ENCODE measurements at regions not wholly inside any gene's neighbourhood (a gene's known extent, or its start where the extent isn't known, plus 50 kb on each side); places are given as distances from the start of the nearest gene placed in this dataset.

- H3K27ac ChIP-seq (ENCODE audit: low read depth in 2 of 2, low read length in 2 of 2) = no peak overlapping the region
- no peaks in the 10 kb centered on the region for H3K27me3 ChIP-seq (ENCODE audit: control insufficient read depth in 2 of 2, insufficient read depth in 2 of 2, low read length in 2 of 2)
- no peak overlapping the region for H3K9ac ChIP-seq (ENCODE audit: low read depth in 1 of 2, low read length in 2 of 2)
- no peaks in the 10 kb centered on the region for H3K36me3 ChIP-seq (ENCODE audit: control insufficient read depth in 2 of 2, insufficient read depth in 2 of 2, low read length in 2 of 2)
- no peaks in the 10 kb centered on the region for H3K4me1 ChIP-seq (ENCODE audit: control insufficient read depth in 2 of 2, insufficient read depth in 2 of 2, low read length in 2 of 2)
- H3K9me3 ChIP-seq (ENCODE audit: control insufficient read depth in 2 of 2, low read length in 2 of 2) = no peaks in the 10 kb centered on the region
- no peak overlapping the region for H3K4me3 ChIP-seq (ENCODE audit: low read length in 2 of 2)
These were observed 501.4 kb upstream of the WWC1 start for GRCh38 chr5:167790045-167790444.

GRCh38 chr5:167790462-167791260, 500.8 kb upstream of the WWC1 start:
- no peak overlapping the region for H3K9ac ChIP-seq (ENCODE audit: low read depth in 1 of 2, low read length in 2 of 2)
- no peaks in the 10 kb centered on the region for H3K36me3 ChIP-seq (ENCODE audit: control insufficient read depth in 2 of 2, insufficient read depth in 2 of 2, low read length in 2 of 2)
- no peaks in the 10 kb centered on the region for H3K9me3 ChIP-seq (ENCODE audit: control insufficient read depth in 2 of 2, low read length in 2 of 2)
- H3K27me3 ChIP-seq (ENCODE audit: control insufficient read depth in 2 of 2, insufficient read depth in 2 of 2, low read length in 2 of 2) = no peaks in the 10 kb centered on the region
- H3K4me3 ChIP-seq (ENCODE audit: low read length in 2 of 2) = no peak overlapping the region
- no peak overlapping the region for H3K27ac ChIP-seq (ENCODE audit: low read depth in 2 of 2, low read length in 2 of 2)
- H3K4me1 ChIP-seq (ENCODE audit: control insufficient read depth in 2 of 2, insufficient read depth in 2 of 2, low read length in 2 of 2) = no peaks in the 10 kb centered on the region

- no peak overlapping the region for H3K9ac ChIP-seq (ENCODE audit: low read depth in 1 of 2, low read length in 2 of 2)
- H3K4me3 ChIP-seq (ENCODE audit: low read length in 2 of 2) = no peak overlapping the region
- no peaks in the 10 kb centered on the region for H3K9me3 ChIP-seq (ENCODE audit: control insufficient read depth in 2 of 2, low read length in 2 of 2)
- no peaks in the 10 kb centered on the region for H3K4me1 ChIP-seq (ENCODE audit: control insufficient read depth in 2 of 2, insufficient read depth in 2 of 2, low read length in 2 of 2)
- no peaks in the 10 kb centered on the region for H3K36me3 ChIP-seq (ENCODE audit: control insufficient read depth in 2 of 2, insufficient read depth in 2 of 2, low read length in 2 of 2)
- no peaks in the 10 kb centered on the region for H3K27me3 ChIP-seq (ENCODE audit: control insufficient read depth in 2 of 2, insufficient read depth in 2 of 2, low read length in 2 of 2)
- H3K27ac ChIP-seq (ENCODE audit: low read depth in 2 of 2, low read length in 2 of 2) = no peak overlapping the region
These were observed 498.9 kb upstream of the WWC1 start for GRCh38 chr5:167792514-167792913.

DNA sequence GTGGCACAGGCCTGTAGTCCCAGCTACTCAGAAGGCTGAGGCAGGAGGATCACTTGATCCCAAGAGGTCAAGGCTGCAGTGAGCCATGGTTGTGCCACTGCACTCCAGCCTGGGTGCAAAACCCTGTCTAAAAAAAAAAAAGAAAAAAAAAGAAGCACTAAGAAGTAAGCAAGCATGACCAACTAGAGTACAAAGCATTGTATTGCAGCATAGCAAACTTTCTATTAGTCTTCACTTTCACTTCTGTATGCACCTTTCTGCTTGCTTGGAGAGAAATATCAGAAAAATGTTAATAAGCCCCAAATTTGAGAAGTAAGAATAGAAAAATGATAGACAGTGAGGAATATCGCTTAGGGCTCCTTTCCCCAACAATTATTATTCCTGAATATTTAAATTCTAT, 497.7 kb upstream of the WWC1 start:
- no peaks in the 10 kb centered on the region for H3K27me3 ChIP-seq (ENCODE audit: control insufficient read depth in 2 of 2, insufficient read depth in 2 of 2, low read length in 2 of 2)
- H3K9ac ChIP-seq (ENCODE audit: low read depth in 1 of 2, low read length in 2 of 2) = no peak overlapping the region
- H3K9me3 ChIP-seq (ENCODE audit: control insufficient read depth in 2 of 2, low read length in 2 of 2) = no peaks in the 10 kb centered on the region
- no peak overlapping the region for H3K4me3 ChIP-seq (ENCODE audit: low read length in 2 of 2)
- H3K4me1 ChIP-seq (ENCODE audit: control insufficient read depth in 2 of 2, insufficient read depth in 2 of 2, low read length in 2 of 2) = no peaks in the 10 kb centered on the region
- no peak overlapping the region for H3K27ac ChIP-seq (ENCODE audit: low read depth in 2 of 2, low read length in 2 of 2)
- no peaks in the 10 kb centered on the region for H3K36me3 ChIP-seq (ENCODE audit: control insufficient read depth in 2 of 2, insufficient read depth in 2 of 2, low read length in 2 of 2)

DNA sequence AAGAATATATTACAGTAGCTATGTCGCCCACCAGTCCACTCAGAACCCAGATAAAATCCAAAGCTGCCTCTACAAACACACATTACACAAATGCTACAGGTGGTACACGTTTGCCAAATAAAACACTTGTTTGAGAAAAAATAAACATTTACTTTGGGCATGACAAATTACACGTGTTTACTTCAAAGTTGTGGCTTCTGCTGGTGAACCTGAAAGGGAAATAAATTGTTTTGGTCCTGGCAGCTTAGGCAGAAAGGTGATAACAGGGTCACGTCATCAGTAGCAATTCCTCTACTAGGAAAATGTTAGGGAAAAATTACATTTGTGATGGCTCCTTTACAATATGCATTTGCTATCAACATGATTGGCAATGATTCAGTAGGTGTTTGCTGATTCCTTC, 497.3 kb upstream of the WWC1 start:
- Histone ChIP-seq H3K27me3 (ENCODE audit: control insufficient read depth in 2 of 2, insufficient read depth in 2 of 2, low read length in 2 of 2) (no peaks in the 10 kb centered on the region), H3K4me3 (ENCODE audit: low read length in 2 of 2) (no peak overlapping the region), H3K36me3 (ENCODE audit: control insufficient read depth in 2 of 2, insufficient read depth in 2 of 2, low read length in 2 of 2) (no peaks in the 10 kb centered on the region), H3K9me3 (ENCODE audit: control insufficient read depth in 2 of 2, low read length in 2 of 2) (no peaks in the 10 kb centered on the region), H3K4me1 (ENCODE audit: control insufficient read depth in 2 of 2, insufficient read depth in 2 of 2, low read length in 2 of 2) (no peaks in the 10 kb centered on the region), H3K9ac (ENCODE audit: low read depth in 1 of 2, low read length in 2 of 2) (no peak overlapping the region), H3K27ac (ENCODE audit: low read depth in 2 of 2, low read length in 2 of 2) (no peak overlapping the region)

GRCh38 chr5:167796672-167797071, 494.8 kb upstream of the WWC1 start:
- Histone ChIP-seq H3K27ac (ENCODE audit: low read depth in 2 of 2, low read length in 2 of 2) (no peak overlapping the region), H3K27me3 (ENCODE audit: control insufficient read depth in 2 of 2, insufficient read depth in 2 of 2, low read length in 2 of 2) (no peaks in the 10 kb centered on the region), H3K9me3 (ENCODE audit: control insufficient read depth in 2 of 2, low read length in 2 of 2) (no peaks in the 10 kb centered on the region), H3K9ac (ENCODE audit: low read depth in 1 of 2, low read length in 2 of 2) (no peak overlapping the region), H3K4me3 (ENCODE audit: low read length in 2 of 2) (no peak overlapping the region), H3K36me3 (ENCODE audit: control insufficient read depth in 2 of 2, insufficient read depth in 2 of 2, low read length in 2 of 2) (no peaks in the 10 kb centered on the region), H3K4me1 (ENCODE audit: control insufficient read depth in 2 of 2, insufficient read depth in 2 of 2, low read length in 2 of 2) (no peaks in the 10 kb centered on the region)

- no peak overlapping the region for H3K27ac ChIP-seq (ENCODE audit: low read depth in 2 of 2, low read length in 2 of 2)
- H3K4me1 ChIP-seq (ENCODE audit: control insufficient read depth in 2 of 2, insufficient read depth in 2 of 2, low read length in 2 of 2) = no peaks in the 10 kb centered on the region
- no peaks in the 10 kb centered on the region for H3K27me3 ChIP-seq (ENCODE audit: control insufficient read depth in 2 of 2, insufficient read depth in 2 of 2, low read length in 2 of 2)
- no peak overlapping the region for H3K4me3 ChIP-seq (ENCODE audit: low read length in 2 of 2)
- no peaks in the 10 kb centered on the region for H3K9me3 ChIP-seq (ENCODE audit: control insufficient read depth in 2 of 2, low read length in 2 of 2)
- H3K9ac ChIP-seq (ENCODE audit: low read depth in 1 of 2, low read length in 2 of 2) = no peak overlapping the region
- H3K36me3 ChIP-seq (ENCODE audit: control insufficient read depth in 2 of 2, insufficient read depth in 2 of 2, low read length in 2 of 2) = no peaks in the 10 kb centered on the region
These were observed 493.5 kb upstream of the WWC1 start for GRCh38 chr5:167797933-167798332.

GRCh38 chr5:167798448-167798847, 493.0 kb upstream of the WWC1 start:
- no peaks in the 10 kb centered on the region for H3K27me3 ChIP-seq (ENCODE audit: control insufficient read depth in 2 of 2, insufficient read depth in 2 of 2, low read length in 2 of 2)
- no peaks in the 10 kb centered on the region for H3K4me1 ChIP-seq (ENCODE audit: control insufficient read depth in 2 of 2, insufficient read depth in 2 of 2, low read length in 2 of 2)
- H3K4me3 ChIP-seq (ENCODE audit: low read length in 2 of 2) = no peak overlapping the region
- no peaks in the 10 kb centered on the region for H3K9me3 ChIP-seq (ENCODE audit: control insufficient read depth in 2 of 2, low read length in 2 of 2)
- no peak overlapping the region for H3K9ac ChIP-seq (ENCODE audit: low read depth in 1 of 2, low read length in 2 of 2)
- no peak overlapping the region for H3K27ac ChIP-seq (ENCODE audit: low read depth in 2 of 2, low read length in 2 of 2)
- no peaks in the 10 kb centered on the region for H3K36me3 ChIP-seq (ENCODE audit: control insufficient read depth in 2 of 2, insufficient read depth in 2 of 2, low read length in 2 of 2)

- H3K9me3 ChIP-seq (ENCODE audit: control insufficient read depth in 2 of 2, low read length in 2 of 2) = no peaks in the 10 kb centered on the region
- no peak overlapping the region for H3K9ac ChIP-seq (ENCODE audit: low read depth in 1 of 2, low read length in 2 of 2)
- H3K4me1 ChIP-seq (ENCODE audit: control insufficient read depth in 2 of 2, insufficient read depth in 2 of 2, low read length in 2 of 2) = no peaks in the 10 kb centered on the region
- no peak overlapping the region for H3K27ac ChIP-seq (ENCODE audit: low read depth in 2 of 2, low read length in 2 of 2)
- H3K27me3 ChIP-seq (ENCODE audit: control insufficient read depth in 2 of 2, insufficient read depth in 2 of 2, low read length in 2 of 2) = no peaks in the 10 kb centered on the region
- no peaks in the 10 kb centered on the region for H3K36me3 ChIP-seq (ENCODE audit: control insufficient read depth in 2 of 2, insufficient read depth in 2 of 2, low read length in 2 of 2)
- H3K4me3 ChIP-seq (ENCODE audit: low read length in 2 of 2) = no peak overlapping the region
These were observed 491.0 kb upstream of the WWC1 start for GRCh38 chr5:167800427-167800826.

- H3K27me3 ChIP-seq (ENCODE audit: control insufficient read depth in 2 of 2, insufficient read depth in 2 of 2, low read length in 2 of 2) = no peaks in the 10 kb centered on the region
- no peaks in the 10 kb centered on the region for H3K36me3 ChIP-seq (ENCODE audit: control insufficient read depth in 2 of 2, insufficient read depth in 2 of 2, low read length in 2 of 2)
- no peak overlapping the region for H3K9ac ChIP-seq (ENCODE audit: low read depth in 1 of 2, low read length in 2 of 2)
- H3K27ac ChIP-seq (ENCODE audit: low read depth in 2 of 2, low read length in 2 of 2) = no peak overlapping the region
- H3K4me1 ChIP-seq (ENCODE audit: control insufficient read depth in 2 of 2, insufficient read depth in 2 of 2, low read length in 2 of 2) = no peaks in the 10 kb centered on the region
- H3K9me3 ChIP-seq (ENCODE audit: control insufficient read depth in 2 of 2, low read length in 2 of 2) = no peaks in the 10 kb centered on the region
- no peak overlapping the region for H3K4me3 ChIP-seq (ENCODE audit: low read length in 2 of 2)
These were observed 489.4 kb upstream of the WWC1 start for GRCh38 chr5:167801999-167802398.

All from mucosa of rectum (tissue), 2 donors.